K562 (cell line): ENCODE measurements at regions not wholly inside any gene's neighbourhood (a gene's known extent, or its start where the extent isn't known, plus 50 kb on each side); places are given as distances from the start of the nearest gene placed in this dataset.
"Not testable (repeated sequence)": the region's sequence is repeated elsewhere in the genome, so short reads cannot be mapped to it uniquely, and the experiment has no call there.

ENCODE experiments used
- ATAC-seq: fragments of 200-7000 bp; cut with Tn5 transposase; 3 replicates; pipeline ENCODE4 v1.9.1; 2020; ENCODE audit warnings: moderate library complexity
- BruUV-seq: library from RNA; stranded (reverse); fragments of 400-500 nt; replicated peaks from 2 replicates; lab custom pipeline; 2021; lab: Mats Ljungman, UMichigan
- CTCF ChIA-PET: fragments of 300-600 bp; formaldehyde crosslinking; extraction: SDS; loops from one replicate; lab custom pipeline; 2021; ENCODE audit warnings: low intra/inter-chr PET ratio; lab: Yijun Ruan, JAX
- POLR2A ChIA-PET: fragments of 300-600, 350-650 bp; sonication (Branson Sonifier 250); formaldehyde crosslinking; extraction: SDS; loops from one replicate; lab custom pipeline; 2021; ENCODE audit warnings: antibody characterized with exemption, inconsistent platforms; lab: Yijun Ruan, JAX
- DNase-seq, 4 experiments: peaks; one replicate each; pipeline versions ENCODE4 v3.0.0 to v3.0.0-alpha.2; 2011 to 2018; ENCODE audit warnings: low spot score in 3 of 4, mixed read lengths in 3 of 4; ENCODE audit errors: extremely low read depth in 1 of 4
- FAIRE-seq: peaks from 2 replicates; lab custom pipeline; 2011; peaks lifted over from hg19 to GRCh38; lab: Jason Lieb, UNC
- H2AFZ ChIP-seq: 2 replicates; pipeline ENCODE4 v1.6.0; 2011; ENCODE audit warnings: low read depth, low read length, control low read depth, inconsistent platforms
- H3K27ac ChIP-seq: fragments of 200-600 bp; 3 replicates; pipeline ENCODE4 v1.8.0; 2011; ENCODE audit warnings: low read depth, mild to moderate bottlenecking, control low read depth, inconsistent platforms, low read length, moderate library complexity, mixed read lengths; ENCODE audit errors: extremely low read depth
- H3K27me3 ChIP-seq, 2 experiments: fragments of 300-600 bp in 1 of 2; 2 replicates in 1 of 2; 3 replicates in 1 of 2; pipeline versions ENCODE4 v1.6.0 to v1.8.0; 2011; ENCODE audit warnings: inconsistent platforms in 2 of 2, low read length in 2 of 2, mild to moderate bottlenecking in 1 of 2, mixed read lengths in 1 of 2, moderate library complexity in 1 of 2; ENCODE audit not compliant: control insufficient read depth in 2 of 2, insufficient read depth in 2 of 2
- H3K36me3 ChIP-seq: fragments of 300-600 bp; 3 replicates; pipeline ENCODE4 v1.8.0; 2011; ENCODE audit warnings: mild to moderate bottlenecking, low read length, inconsistent platforms; ENCODE audit not compliant: control insufficient read depth, insufficient read depth
- H3K4me1 ChIP-seq, 2 experiments: fragments of 200-600 bp in 1 of 2; replicated peaks in 1 of 2; 2 replicates in 1 of 2; 3 replicates in 1 of 2; pipeline versions ENCODE4 v1.5.1 to v1.8.0; 2011; ENCODE audit warnings: inconsistent platforms in 2 of 2, low read length in 2 of 2, mild to moderate bottlenecking in 1 of 2, mixed read lengths in 1 of 2, moderate library complexity in 1 of 2; ENCODE audit not compliant: control insufficient read depth in 2 of 2, insufficient read depth in 2 of 2
- H3K4me2 ChIP-seq: 2 replicates; pipeline ENCODE4 v1.6.1; 2011; ENCODE audit warnings: low read length, control low read depth, inconsistent platforms, mixed read lengths; ENCODE audit not compliant: insufficient read depth
- H3K4me3 ChIP-seq: fragments of 200-600 bp; sonication (generic), shearing (Covaris generic); 2 replicates; pipeline ENCODE4 v1.5.1; 2016; ENCODE audit warnings: control low read depth, inconsistent platforms
- H3K79me2 ChIP-seq: fragments of 200-600 bp; 3 replicates; pipeline ENCODE4 v1.8.0; 2011; ENCODE audit warnings: low read length, inconsistent platforms; ENCODE audit not compliant: control insufficient read depth, insufficient read depth
- H3K9ac ChIP-seq, 2 experiments: 2 replicates each; pipeline versions ENCODE4 v1.6.0 to v1.6.1; 2011; ENCODE audit warnings: low read depth in 2 of 2, low read length in 2 of 2, control low read depth in 1 of 2, inconsistent platforms in 1 of 2, mild to moderate bottlenecking in 1 of 2, mixed read lengths in 1 of 2; ENCODE audit not compliant: insufficient read depth in 1 of 2
- H3K9me1 ChIP-seq: one replicate; pipeline ENCODE4 v1.6.0; 2011; ENCODE audit warnings: inconsistent platforms, mild to moderate bottlenecking, low read length, moderate library complexity; ENCODE audit not compliant: control insufficient read depth, insufficient read depth
- H3K9me3 ChIP-seq: replicated peaks from 2 replicates; pipeline ENCODE4 v1.5.1; 2011; ENCODE audit warnings: low read depth, low read length, inconsistent platforms; ENCODE audit not compliant: control insufficient read depth, insufficient read depth
- H4K20me1 ChIP-seq: replicated peaks from 2 replicates; pipeline ENCODE4 v1.6.1; 2011; ENCODE audit warnings: low read length, inconsistent platforms, mixed read lengths; ENCODE audit not compliant: control insufficient read depth, insufficient read depth
- WGBS: fragments of 100-300 bp; shearing (Covaris generic); methylation state at CpG from one replicate; pipeline ENCODE4 v1.1.6; 2016; ENCODE audit warnings: low coverage, mixed read lengths; ENCODE audit not compliant: insufficient coverage; ENCODE audit errors: missing lambda C conversion rate; 5-methylcytosine and 5-hydroxymethylcytosine counted together
- in situ Hi-C: fragments of 300-500 bp; cut with MboI; formaldehyde crosslinking; loops from 4 replicates; pipeline ENCODE4 v1.15.0; 2018; ENCODE audit warnings: inconsistent platforms, mixed read lengths
- intact Hi-C: fragments of 100-400 bp; cut with micrococcal nuclease; formaldehyde crosslinking; loops from 2 replicates; pipeline ENCODE4 v1.14.2; 2022
- TF ChIP-seq, protein P1 (sequence below): IDR thresholded peaks from 2 replicates; pipeline ENCODE4 v1.6.1; 2014; ENCODE audit warnings: antibody characterized with exemption

DNA sequence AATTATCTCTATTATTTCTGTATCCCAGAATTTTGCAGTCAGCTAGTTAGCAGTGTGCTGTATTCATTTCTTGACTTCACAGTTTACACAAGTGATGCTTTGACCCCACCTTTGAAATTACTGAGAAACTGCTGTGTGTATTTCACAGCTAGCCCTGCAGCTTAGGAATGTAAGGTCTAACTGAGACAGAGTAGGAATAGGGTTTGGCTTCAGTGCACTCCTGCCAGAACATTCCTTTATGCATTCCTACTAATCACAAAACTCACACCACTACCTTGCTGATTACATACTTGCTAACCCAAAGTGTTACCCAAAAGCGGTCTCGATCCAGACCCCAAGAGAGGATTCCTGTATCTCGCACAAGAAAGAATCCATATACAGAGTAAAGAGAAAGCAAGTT is 551.8 kb downstream of the CDH9 start (continued):
- TF ChIP-seq, protein P1, sequence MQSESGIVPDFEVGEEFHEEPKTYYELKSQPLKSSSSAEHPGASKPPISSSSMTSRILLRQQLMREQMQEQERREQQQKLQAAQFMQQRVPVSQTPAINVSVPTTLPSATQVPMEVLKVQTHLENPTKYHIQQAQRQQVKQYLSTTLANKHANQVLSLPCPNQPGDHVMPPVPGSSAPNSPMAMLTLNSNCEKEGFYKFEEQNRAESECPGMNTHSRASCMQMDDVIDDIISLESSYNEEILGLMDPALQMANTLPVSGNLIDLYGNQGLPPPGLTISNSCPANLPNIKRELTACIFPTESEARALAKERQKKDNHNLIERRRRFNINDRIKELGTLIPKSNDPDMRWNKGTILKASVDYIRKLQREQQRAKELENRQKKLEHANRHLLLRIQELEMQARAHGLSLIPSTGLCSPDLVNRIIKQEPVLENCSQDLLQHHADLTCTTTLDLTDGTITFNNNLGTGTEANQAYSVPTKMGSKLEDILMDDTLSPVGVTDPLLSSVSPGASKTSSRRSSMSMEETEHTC = no peak

DNA sequence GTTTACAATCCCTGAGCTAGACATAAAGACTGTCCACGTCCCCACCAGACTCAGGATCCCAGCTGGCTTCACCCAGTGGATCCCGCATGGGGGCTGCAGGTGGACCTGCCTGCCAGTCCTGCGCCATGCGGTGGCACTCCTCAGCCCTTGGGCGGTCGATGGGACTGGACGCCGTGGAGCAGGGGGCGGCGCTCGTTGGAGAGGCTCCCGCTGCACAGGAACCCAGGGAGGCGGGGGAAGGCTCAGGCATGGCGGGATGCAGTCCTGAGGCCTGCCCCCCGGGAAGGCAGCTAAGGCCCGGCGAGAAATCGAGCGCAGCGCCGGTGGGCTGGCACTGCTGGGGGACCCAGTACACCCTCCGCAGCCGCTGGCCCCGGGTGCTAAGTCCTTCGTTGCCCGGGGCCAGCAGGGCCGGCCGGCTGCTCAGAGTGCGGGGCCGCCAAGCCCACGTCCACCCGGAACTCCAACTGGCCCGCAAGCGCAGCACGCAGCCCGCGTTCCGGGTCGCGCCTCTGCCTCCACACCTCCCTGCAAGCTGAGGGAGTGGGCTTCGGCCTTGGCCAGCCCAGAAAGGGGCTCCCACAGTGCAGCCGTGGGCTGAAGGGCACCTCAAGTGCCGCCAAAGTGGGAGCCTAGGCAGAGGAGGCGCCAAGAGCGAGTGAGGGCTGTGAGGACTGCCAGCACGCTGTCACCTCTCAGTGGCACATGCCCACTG is 553.1 kb downstream of the CDH9 start:
- intact Hi-C loops, BruUV-seq, POLR2A ChIA-PET, H3K9me3 ChIP-seq, H4K20me1 ChIP-seq, H3K9ac ChIP-seq, H2AFZ ChIP-seq, H3K79me2 ChIP-seq, CTCF ChIA-PET, DNase-seq, FAIRE-seq, H3K4me1 ChIP-seq, in situ Hi-C loops, H3K9me1 ChIP-seq, H3K4me3 ChIP-seq, H3K27ac ChIP-seq, ATAC-seq, H3K27me3 ChIP-seq, H3K36me3 ChIP-seq, H3K4me2 ChIP-seq: not testable (repeated sequence)
- WGBS = 2% methylated on average over 28 of the region's 46 CpGs
